ENCODE measurements at regions not wholly inside any gene's neighbourhood (a gene's known extent, or its start where the extent isn't known, plus 50 kb on each side); places are given as distances from the start of the nearest gene placed in this dataset.

DNA sequence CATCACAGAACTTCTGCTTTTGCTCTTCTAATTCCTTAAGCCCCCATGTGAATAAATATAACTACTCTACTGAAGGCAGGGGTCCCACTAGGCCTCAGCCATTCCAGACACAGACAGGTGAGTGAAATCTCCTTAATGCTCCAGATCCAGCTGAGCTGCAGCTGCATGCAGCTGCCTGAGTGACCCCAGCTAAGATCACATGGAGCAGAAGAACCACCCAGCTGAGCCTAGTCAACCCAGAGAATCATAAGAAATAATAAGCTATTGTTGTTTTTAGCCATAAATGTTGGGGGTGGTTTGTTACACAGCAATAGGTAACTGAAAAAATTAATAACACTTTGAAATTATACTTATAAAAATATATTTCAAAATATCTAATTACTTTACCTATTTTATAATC lies 220.3 kb downstream of the SIPA1L2 start:
- TF ChIP-seq, protein P1, sequence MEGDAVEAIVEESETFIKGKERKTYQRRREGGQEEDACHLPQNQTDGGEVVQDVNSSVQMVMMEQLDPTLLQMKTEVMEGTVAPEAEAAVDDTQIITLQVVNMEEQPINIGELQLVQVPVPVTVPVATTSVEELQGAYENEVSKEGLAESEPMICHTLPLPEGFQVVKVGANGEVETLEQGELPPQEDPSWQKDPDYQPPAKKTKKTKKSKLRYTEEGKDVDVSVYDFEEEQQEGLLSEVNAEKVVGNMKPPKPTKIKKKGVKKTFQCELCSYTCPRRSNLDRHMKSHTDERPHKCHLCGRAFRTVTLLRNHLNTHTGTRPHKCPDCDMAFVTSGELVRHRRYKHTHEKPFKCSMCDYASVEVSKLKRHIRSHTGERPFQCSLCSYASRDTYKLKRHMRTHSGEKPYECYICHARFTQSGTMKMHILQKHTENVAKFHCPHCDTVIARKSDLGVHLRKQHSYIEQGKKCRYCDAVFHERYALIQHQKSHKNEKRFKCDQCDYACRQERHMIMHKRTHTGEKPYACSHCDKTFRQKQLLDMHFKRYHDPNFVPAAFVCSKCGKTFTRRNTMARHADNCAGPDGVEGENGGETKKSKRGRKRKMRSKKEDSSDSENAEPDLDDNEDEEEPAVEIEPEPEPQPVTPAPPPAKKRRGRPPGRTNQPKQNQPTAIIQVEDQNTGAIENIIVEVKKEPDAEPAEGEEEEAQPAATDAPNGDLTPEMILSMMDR (IDR thresholded peaks at IDR 0.05; ENCODE audit: extremely low read depth in 1 of 2, insufficient read depth in 1 of 2, low read depth in 1 of 2, low read length in 2 of 2), result no peak
- TF ChIP-seq EZH2 (IDR thresholded peaks at IDR 0.05; ENCODE audit: borderline replicate concordance, low read depth, low read length, severe bottlenecking) (no peak), POLR2AphosphoS5 (IDR thresholded peaks at IDR 0.05; ENCODE audit: insufficient read depth, low read depth, low read length) (no peak), MYC (IDR thresholded peaks at IDR 0.05; ENCODE audit: low read depth, low read length) (no peak), POLR2A (IDR thresholded peaks at IDR 0.05; ENCODE audit: low read depth, low read length) (no peak)
- TF ChIP-seq, protein P2, sequence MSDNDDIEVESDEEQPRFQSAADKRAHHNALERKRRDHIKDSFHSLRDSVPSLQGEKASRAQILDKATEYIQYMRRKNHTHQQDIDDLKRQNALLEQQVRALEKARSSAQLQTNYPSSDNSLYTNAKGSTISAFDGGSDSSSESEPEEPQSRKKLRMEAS (IDR thresholded peaks at IDR 0.05; ENCODE audit: insufficient read depth, insufficient read length), result no peak

Measured in endothelial cell of umbilical vein (primary cell).